GM19043 (cell line): ENCODE measurements at regions not wholly inside any gene's neighbourhood (a gene's known extent, or its start where the extent isn't known, plus 50 kb on each side); places are given as distances from the start of the nearest gene placed in this dataset.

Source experiments
- ATAC-seq: cut with Tn5 transposase; IDR thresholded peaks from one replicate; pipeline ENCODE4 v1.9.1; 2021; ENCODE audit warnings: low read depth; ENCODE audit not compliant: unreplicated experiment

- no peak for ATAC-seq
These were observed 421.4 kb upstream of the ZWINT start for GRCh38 chr10:56782503-56782902.

- ATAC-seq: no peak
These were observed 410.3 kb upstream of the ZWINT start for GRCh38 chr10:56771343-56771742.

GRCh38 chr10:56763090-56763489 is 402.0 kb upstream of the ZWINT start:
- ATAC-seq: no peak

- ATAC-seq: no peak
These were observed 384.4 kb upstream of the ZWINT start for GRCh38 chr10:56745490-56745889.

- no peak for ATAC-seq
These were observed 367.3 kb upstream of the ZWINT start for GRCh38 chr10:56728349-56728748.

GRCh38 chr10:56722912-56723311 is 361.9 kb upstream of the ZWINT start:
- no peak for ATAC-seq

GRCh38 chr10:56715262-56715661 is 354.2 kb upstream of the ZWINT start:
- no peak for ATAC-seq

- ATAC-seq: no peak
These were observed 337.4 kb upstream of the ZWINT start for GRCh38 chr10:56698506-56698905.

- ATAC-seq: no peak
These were observed 318.5 kb upstream of the ZWINT start for GRCh38 chr10:56679578-56679977.

- ATAC-seq: peak; percentile 95
These were observed 301.8 kb upstream of the ZWINT start for GRCh38 chr10:56662765-56663447.

- no peak for ATAC-seq
These were observed 292.2 kb upstream of the ZWINT start for GRCh38 chr10:56653289-56653688.

- no peak for ATAC-seq
These were observed 285.5 kb upstream of the ZWINT start for GRCh38 chr10:56646329-56647111.

GRCh38 chr10:56633876-56634452 is 272.9 kb upstream of the ZWINT start:
- peak; percentile 99 for ATAC-seq

- ATAC-seq: no peak
These were observed 271.5 kb upstream of the ZWINT start for GRCh38 chr10:56632537-56632936.

GRCh38 chr10:56624082-56624481 is 263.0 kb upstream of the ZWINT start:
- peak; percentile 62 for ATAC-seq

- no peak for ATAC-seq
These were observed 262.0 kb upstream of the ZWINT start for GRCh38 chr10:56623064-56623463.

GRCh38 chr10:56622335-56622973 is 261.4 kb upstream of the ZWINT start:
- ATAC-seq: peak; percentile 68

- ATAC-seq: no peak
These were observed 245.1 kb upstream of the ZWINT start for GRCh38 chr10:56606202-56606601.

- no peak for ATAC-seq
These were observed 244.0 kb upstream of the ZWINT start for GRCh38 chr10:56605051-56605450.

GRCh38 chr10:56604624-56605023 is 243.6 kb upstream of the ZWINT start:
- no peak for ATAC-seq

- no peak for ATAC-seq
These were observed 238.1 kb upstream of the ZWINT start for GRCh38 chr10:56599201-56599600.
